ENCODE measurements at regions not wholly inside any gene's neighbourhood (a gene's known extent, or its start where the extent isn't known, plus 50 kb on each side); places are given as distances from the start of the nearest gene placed in this dataset.

GRCh38 chr2:123128951-123129350, 896.1 kb upstream of the CNTNAP5 start:
- Mint-ChIP-seq H3K36me3 (no peaks in the 10 kb centered on the region), H3K4me1 (no peaks in the 10 kb centered on the region), H3K27me3 (ENCODE audit: low read depth in 3 of 3) (peaks cover 0 to 2% (median 0%) of the 10 kb centered on the region in 3 donors), H3K27ac (no peak overlapping the region), H3K9me3 (peaks cover 4 to 20% (median 8%) of the 10 kb centered on the region in 7 donors), H3K4me3 (no peak overlapping the region)
- Histone ChIP-seq H3K79me2 (ENCODE audit: insufficient read depth, low read length) (no peaks in the 10 kb centered on the region), H3K9me3 (replicated peaks in 1 of 2; ENCODE audit: control insufficient read depth in 1 of 2, insufficient read depth in 1 of 2, low read length in 2 of 2) (peaks cover 7 to 11% of the 10 kb centered on the region in 2 donors), H3K9ac (ENCODE audit: insufficient read depth, low read length, poor library complexity, severe bottlenecking) (no peak overlapping the region), H3K4me1 (ENCODE audit: control insufficient read depth in 1 of 2, insufficient read depth in 2 of 2, low read length in 2 of 2) (no peaks in the 10 kb centered on the region), H4K20me1 (ENCODE audit: insufficient read depth, low read length) (no peaks in the 10 kb centered on the region), H3K27ac (ENCODE audit: low read depth in 1 of 2, low read length in 2 of 2) (no peak overlapping the region), H3K4me3 (replicated peaks in 1 of 3; ENCODE audit: low read depth in 2 of 3, low read length in 3 of 3) (no peak overlapping the region), H2AFZ (ENCODE audit: insufficient read depth, low read depth, low read length, poor library complexity, severe bottlenecking) (no peak overlapping the region), H3K27me3 (ENCODE audit: control insufficient read depth in 2 of 2, insufficient read depth in 2 of 2, low read length in 2 of 2) (no peaks in the 10 kb centered on the region), H3K36me3 (replicated peaks in 1 of 2; ENCODE audit: control insufficient read depth in 1 of 2, insufficient read depth in 2 of 2, low read length in 2 of 2) (no peaks in the 10 kb centered on the region), H3K4me2 (replicated peaks; ENCODE audit: extremely low read depth, low read length, poor library complexity, severe bottlenecking) (no peak overlapping the region)
- no peak for DNase-seq
- WGBS (ENCODE audit: insufficient coverage) = no CpG with 5 or more reads among the region's 1 CpG
- no peak for TF ChIP-seq CTCF (IDR thresholded peaks at IDR 0.05)
- intact Hi-C loops (cut with micrococcal nuclease) = no loop called here

- H4K20me1 ChIP-seq (ENCODE audit: insufficient read depth, low read length) = no peaks in the 10 kb centered on the region
- Mint-ChIP-seq H3K4me1 (no peaks in the 10 kb centered on the region), H3K36me3 (no peaks in the 10 kb centered on the region), H3K27me3 (ENCODE audit: low read depth in 3 of 3) (no peaks in the 10 kb centered on the region), H3K9me3 (peaks cover 6 to 14% (median 8%) of the 10 kb centered on the region in 7 donors), H3K27ac (no peak overlapping the region), H3K4me3 (no peak overlapping the region)
- H3K36me3 ChIP-seq (replicated peaks in 1 of 2; ENCODE audit: control insufficient read depth in 1 of 2, insufficient read depth in 2 of 2, low read length in 2 of 2) = no peaks in the 10 kb centered on the region
- H3K9me3 ChIP-seq (replicated peaks in 1 of 2; ENCODE audit: control insufficient read depth in 1 of 2, insufficient read depth in 1 of 2, low read length in 2 of 2) = peaks cover 7 to 8% of the 10 kb centered on the region in 2 donors
- intact Hi-C loops (cut with micrococcal nuclease) = no loop called here
- no peak for TF ChIP-seq CTCF (IDR thresholded peaks at IDR 0.05)
- no peaks in the 10 kb centered on the region for H3K4me1 ChIP-seq (ENCODE audit: control insufficient read depth in 1 of 2, insufficient read depth in 2 of 2, low read length in 2 of 2)
- H3K79me2 ChIP-seq (ENCODE audit: insufficient read depth, low read length) = no peaks in the 10 kb centered on the region
- H2AFZ ChIP-seq (ENCODE audit: insufficient read depth, low read depth, low read length, poor library complexity, severe bottlenecking) = no peak overlapping the region
- DNase-seq = no peak
- H3K4me2 ChIP-seq (replicated peaks; ENCODE audit: extremely low read depth, low read length, poor library complexity, severe bottlenecking) = no peak overlapping the region
- no CpG with 5 or more reads among the region's 4 CpGs for WGBS (ENCODE audit: insufficient coverage)
- no peaks in the 10 kb centered on the region for H3K27me3 ChIP-seq (ENCODE audit: control insufficient read depth in 2 of 2, insufficient read depth in 2 of 2, low read length in 2 of 2)
- no peak overlapping the region for H3K27ac ChIP-seq (ENCODE audit: low read depth in 1 of 2, low read length in 2 of 2)
- no peak overlapping the region for H3K9ac ChIP-seq (ENCODE audit: insufficient read depth, low read length, poor library complexity, severe bottlenecking)
- no peak overlapping the region for H3K4me3 ChIP-seq (replicated peaks in 1 of 3; ENCODE audit: low read depth in 2 of 3, low read length in 3 of 3)
Observed at GRCh38 chr2:123136419-123136818, 888.7 kb upstream of the CNTNAP5 start.
